ENCODE measurements at regions not wholly inside any gene's neighbourhood (a gene's known extent, or its start where the extent isn't known, plus 50 kb on each side); places are given as distances from the start of the nearest gene placed in this dataset.

- intact Hi-C loops (cut with micrococcal nuclease; ENCODE audit: unreplicated experiment): no loop called here
- Histone ChIP-seq H3K36me3 (ENCODE audit: insufficient read depth, low read length, poor library complexity, severe bottlenecking) (no peaks in the 10 kb centered on the region), H3K4me3 (ENCODE audit: low read depth, low read length, poor library complexity, severe bottlenecking) (no peak overlapping the region), H3K9me3 (ENCODE audit: low read depth, low read length, poor library complexity, severe bottlenecking) (peaks cover 7% of the 10 kb centered on the region), H3K27me3 (replicated peaks; ENCODE audit: insufficient read depth, low read depth, low read length, poor library complexity) (no peaks in the 10 kb centered on the region), H3K4me1 (ENCODE audit: insufficient read depth, low read length, poor library complexity, severe bottlenecking) (no peaks in the 10 kb centered on the region), H3K27ac (ENCODE audit: low read depth, low read length, poor library complexity, severe bottlenecking) (no peak overlapping the region)
- ChIA-PET CTCF (no interaction called here), POLR2A (ENCODE audit: low non-redundant PET) (no interaction called here)
- DNase-seq (ENCODE audit: low spot score): no peak
- no peak for TF ChIP-seq CTCF (conservative IDR thresholded peaks at IDR 0.05; ENCODE audit: low read depth, low read length)
- no peak for TF ChIP-seq EZH2 (IDR thresholded peaks at IDR 0.05; ENCODE audit: borderline replicate concordance, low read depth, low read length, poor library complexity, severe bottlenecking)
- BruUV-seq (replicated peaks): no TSS peak
These were observed 494.7 kb upstream of the CHORDC1 start for GRCh38 chr11:90717522-90717921.

GRCh38 chr11:90705661-90706060 lies 482.8 kb upstream of the CHORDC1 start:
- CTCF ChIA-PET: no interaction called here
- no peaks in the 10 kb centered on the region for H3K36me3 ChIP-seq (ENCODE audit: insufficient read depth, low read length, poor library complexity, severe bottlenecking)
- POLR2A ChIA-PET (ENCODE audit: low non-redundant PET): no interaction called here
- no peak overlapping the region for H3K4me3 ChIP-seq (ENCODE audit: low read depth, low read length, poor library complexity, severe bottlenecking)
- no peaks in the 10 kb centered on the region for H3K4me1 ChIP-seq (ENCODE audit: insufficient read depth, low read length, poor library complexity, severe bottlenecking)
- no peak for DNase-seq (ENCODE audit: low spot score)
- BruUV-seq (replicated peaks): no TSS peak
- no peaks in the 10 kb centered on the region for H3K9me3 ChIP-seq (ENCODE audit: low read depth, low read length, poor library complexity, severe bottlenecking)
- no peaks in the 10 kb centered on the region for H3K27me3 ChIP-seq (replicated peaks; ENCODE audit: insufficient read depth, low read depth, low read length, poor library complexity)
- TF ChIP-seq CTCF (conservative IDR thresholded peaks at IDR 0.05; ENCODE audit: low read depth, low read length): no peak
- TF ChIP-seq EZH2 (IDR thresholded peaks at IDR 0.05; ENCODE audit: borderline replicate concordance, low read depth, low read length, poor library complexity, severe bottlenecking): no peak
- H3K27ac ChIP-seq (ENCODE audit: low read depth, low read length, poor library complexity, severe bottlenecking): no peak overlapping the region
- intact Hi-C loops (cut with micrococcal nuclease; ENCODE audit: unreplicated experiment): no loop called here

- Histone ChIP-seq H3K36me3 (ENCODE audit: insufficient read depth, low read length, poor library complexity, severe bottlenecking) (no peaks in the 10 kb centered on the region), H3K4me1 (ENCODE audit: insufficient read depth, low read length, poor library complexity, severe bottlenecking) (no peaks in the 10 kb centered on the region), H3K4me3 (ENCODE audit: low read depth, low read length, poor library complexity, severe bottlenecking) (no peak overlapping the region), H3K9me3 (ENCODE audit: low read depth, low read length, poor library complexity, severe bottlenecking) (no peaks in the 10 kb centered on the region), H3K27me3 (replicated peaks; ENCODE audit: insufficient read depth, low read depth, low read length, poor library complexity) (no peaks in the 10 kb centered on the region), H3K27ac (ENCODE audit: low read depth, low read length, poor library complexity, severe bottlenecking) (no peak overlapping the region)
- POLR2A ChIA-PET (ENCODE audit: low non-redundant PET): no interaction called here
- CTCF ChIA-PET: no interaction called here
- intact Hi-C loops (cut with micrococcal nuclease; ENCODE audit: unreplicated experiment): no loop called here
- BruUV-seq (replicated peaks): no TSS peak
- DNase-seq (ENCODE audit: low spot score): peak; percentile 7
- no peak for TF ChIP-seq CTCF (conservative IDR thresholded peaks at IDR 0.05; ENCODE audit: low read depth, low read length)
- TF ChIP-seq EZH2 (IDR thresholded peaks at IDR 0.05; ENCODE audit: borderline replicate concordance, low read depth, low read length, poor library complexity, severe bottlenecking): no peak
These were observed 481.7 kb upstream of the CHORDC1 start for GRCh38 chr11:90704510-90704909.
